H1 (cell line): ENCODE measurements at regions not wholly inside any gene's neighbourhood (a gene's known extent, or its start where the extent isn't known, plus 50 kb on each side); places are given as distances from the start of the nearest gene placed in this dataset.

Experiments used
- CEBPB ChIP-seq: IDR thresholded peaks from 2 replicates; pipeline ENCODE4 v1.6.1; 2012; ENCODE audit warnings: low read depth, low read length
- GTF2F1 ChIP-seq: IDR thresholded peaks from 2 replicates; pipeline ENCODE4 v1.6.1; 2012; ENCODE audit warnings: low read depth, low read length, improper control_type of control experiment, borderline replicate concordance
- RAD21 ChIP-seq, 2 experiments: IDR thresholded peaks in 1 of 2; conservative IDR thresholded peaks in 1 of 2; 2 replicates each; pipeline ENCODE4 v1.6.1; 2011; ENCODE audit warnings: low read depth in 2 of 2, low read length in 2 of 2, improper control_type of control experiment in 1 of 2, inconsistent platforms in 1 of 2, mild to moderate bottlenecking in 1 of 2, moderate library complexity in 1 of 2
- SIRT6 ChIP-seq: IDR thresholded peaks from one replicate; pipeline ENCODE4 v1.7.1; 2012; ENCODE audit warnings: low read length, inconsistent platforms
- TF ChIP-seq, protein P1 (sequence below): fragments of 300-600 bp; sonication (generic); IDR thresholded peaks from 2 replicates; pipeline ENCODE4 v1.7.1; 2012; ENCODE audit warnings: low read length, moderate library complexity, mild to moderate bottlenecking, inconsistent platforms; ENCODE audit not compliant: insufficient replicate concordance
- TF ChIP-seq, protein P2 (sequence below): IDR thresholded peaks from 2 replicates; pipeline ENCODE4 v1.6.1; 2012; ENCODE audit warnings: low read length, inconsistent platforms
- TF ChIP-seq, protein P3 (sequence below): IDR thresholded peaks from 2 replicates; pipeline ENCODE4 v1.6.1; 2011; ENCODE audit warnings: low read length, improper control_type of control experiment

DNA sequence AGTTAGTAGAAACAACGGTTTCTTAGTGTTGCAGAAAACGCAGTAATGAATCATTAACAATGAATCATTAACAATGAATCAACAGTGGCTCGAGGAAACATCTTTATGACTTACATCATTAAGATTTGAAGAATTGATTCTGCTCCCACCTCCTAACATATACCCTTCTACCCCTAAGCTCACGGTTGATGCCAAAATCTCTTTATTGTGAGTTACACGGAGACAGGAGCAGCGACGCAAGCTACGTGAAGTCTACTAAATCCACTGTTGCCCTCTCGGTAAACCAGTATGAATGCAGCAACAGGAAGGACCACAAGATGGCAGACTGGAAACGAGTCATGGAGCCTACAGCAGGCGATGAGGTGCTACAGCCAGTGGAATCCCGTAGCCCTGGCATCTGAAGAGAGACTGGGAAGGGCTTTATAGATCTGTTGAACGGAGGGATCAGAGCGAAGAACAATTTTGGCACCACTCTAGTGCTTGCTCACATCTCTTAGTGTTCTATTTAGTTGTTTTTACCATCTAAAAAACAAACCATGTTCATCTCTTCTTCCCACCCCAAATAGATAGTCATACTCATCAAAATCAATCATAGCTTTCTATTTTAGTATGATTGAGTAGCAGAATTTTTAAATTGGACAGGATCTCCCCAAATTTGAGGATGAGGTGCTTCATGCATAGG, 332.7 kb downstream of the DUSP6 start (continued):
- TF ChIP-seq, protein P1, sequence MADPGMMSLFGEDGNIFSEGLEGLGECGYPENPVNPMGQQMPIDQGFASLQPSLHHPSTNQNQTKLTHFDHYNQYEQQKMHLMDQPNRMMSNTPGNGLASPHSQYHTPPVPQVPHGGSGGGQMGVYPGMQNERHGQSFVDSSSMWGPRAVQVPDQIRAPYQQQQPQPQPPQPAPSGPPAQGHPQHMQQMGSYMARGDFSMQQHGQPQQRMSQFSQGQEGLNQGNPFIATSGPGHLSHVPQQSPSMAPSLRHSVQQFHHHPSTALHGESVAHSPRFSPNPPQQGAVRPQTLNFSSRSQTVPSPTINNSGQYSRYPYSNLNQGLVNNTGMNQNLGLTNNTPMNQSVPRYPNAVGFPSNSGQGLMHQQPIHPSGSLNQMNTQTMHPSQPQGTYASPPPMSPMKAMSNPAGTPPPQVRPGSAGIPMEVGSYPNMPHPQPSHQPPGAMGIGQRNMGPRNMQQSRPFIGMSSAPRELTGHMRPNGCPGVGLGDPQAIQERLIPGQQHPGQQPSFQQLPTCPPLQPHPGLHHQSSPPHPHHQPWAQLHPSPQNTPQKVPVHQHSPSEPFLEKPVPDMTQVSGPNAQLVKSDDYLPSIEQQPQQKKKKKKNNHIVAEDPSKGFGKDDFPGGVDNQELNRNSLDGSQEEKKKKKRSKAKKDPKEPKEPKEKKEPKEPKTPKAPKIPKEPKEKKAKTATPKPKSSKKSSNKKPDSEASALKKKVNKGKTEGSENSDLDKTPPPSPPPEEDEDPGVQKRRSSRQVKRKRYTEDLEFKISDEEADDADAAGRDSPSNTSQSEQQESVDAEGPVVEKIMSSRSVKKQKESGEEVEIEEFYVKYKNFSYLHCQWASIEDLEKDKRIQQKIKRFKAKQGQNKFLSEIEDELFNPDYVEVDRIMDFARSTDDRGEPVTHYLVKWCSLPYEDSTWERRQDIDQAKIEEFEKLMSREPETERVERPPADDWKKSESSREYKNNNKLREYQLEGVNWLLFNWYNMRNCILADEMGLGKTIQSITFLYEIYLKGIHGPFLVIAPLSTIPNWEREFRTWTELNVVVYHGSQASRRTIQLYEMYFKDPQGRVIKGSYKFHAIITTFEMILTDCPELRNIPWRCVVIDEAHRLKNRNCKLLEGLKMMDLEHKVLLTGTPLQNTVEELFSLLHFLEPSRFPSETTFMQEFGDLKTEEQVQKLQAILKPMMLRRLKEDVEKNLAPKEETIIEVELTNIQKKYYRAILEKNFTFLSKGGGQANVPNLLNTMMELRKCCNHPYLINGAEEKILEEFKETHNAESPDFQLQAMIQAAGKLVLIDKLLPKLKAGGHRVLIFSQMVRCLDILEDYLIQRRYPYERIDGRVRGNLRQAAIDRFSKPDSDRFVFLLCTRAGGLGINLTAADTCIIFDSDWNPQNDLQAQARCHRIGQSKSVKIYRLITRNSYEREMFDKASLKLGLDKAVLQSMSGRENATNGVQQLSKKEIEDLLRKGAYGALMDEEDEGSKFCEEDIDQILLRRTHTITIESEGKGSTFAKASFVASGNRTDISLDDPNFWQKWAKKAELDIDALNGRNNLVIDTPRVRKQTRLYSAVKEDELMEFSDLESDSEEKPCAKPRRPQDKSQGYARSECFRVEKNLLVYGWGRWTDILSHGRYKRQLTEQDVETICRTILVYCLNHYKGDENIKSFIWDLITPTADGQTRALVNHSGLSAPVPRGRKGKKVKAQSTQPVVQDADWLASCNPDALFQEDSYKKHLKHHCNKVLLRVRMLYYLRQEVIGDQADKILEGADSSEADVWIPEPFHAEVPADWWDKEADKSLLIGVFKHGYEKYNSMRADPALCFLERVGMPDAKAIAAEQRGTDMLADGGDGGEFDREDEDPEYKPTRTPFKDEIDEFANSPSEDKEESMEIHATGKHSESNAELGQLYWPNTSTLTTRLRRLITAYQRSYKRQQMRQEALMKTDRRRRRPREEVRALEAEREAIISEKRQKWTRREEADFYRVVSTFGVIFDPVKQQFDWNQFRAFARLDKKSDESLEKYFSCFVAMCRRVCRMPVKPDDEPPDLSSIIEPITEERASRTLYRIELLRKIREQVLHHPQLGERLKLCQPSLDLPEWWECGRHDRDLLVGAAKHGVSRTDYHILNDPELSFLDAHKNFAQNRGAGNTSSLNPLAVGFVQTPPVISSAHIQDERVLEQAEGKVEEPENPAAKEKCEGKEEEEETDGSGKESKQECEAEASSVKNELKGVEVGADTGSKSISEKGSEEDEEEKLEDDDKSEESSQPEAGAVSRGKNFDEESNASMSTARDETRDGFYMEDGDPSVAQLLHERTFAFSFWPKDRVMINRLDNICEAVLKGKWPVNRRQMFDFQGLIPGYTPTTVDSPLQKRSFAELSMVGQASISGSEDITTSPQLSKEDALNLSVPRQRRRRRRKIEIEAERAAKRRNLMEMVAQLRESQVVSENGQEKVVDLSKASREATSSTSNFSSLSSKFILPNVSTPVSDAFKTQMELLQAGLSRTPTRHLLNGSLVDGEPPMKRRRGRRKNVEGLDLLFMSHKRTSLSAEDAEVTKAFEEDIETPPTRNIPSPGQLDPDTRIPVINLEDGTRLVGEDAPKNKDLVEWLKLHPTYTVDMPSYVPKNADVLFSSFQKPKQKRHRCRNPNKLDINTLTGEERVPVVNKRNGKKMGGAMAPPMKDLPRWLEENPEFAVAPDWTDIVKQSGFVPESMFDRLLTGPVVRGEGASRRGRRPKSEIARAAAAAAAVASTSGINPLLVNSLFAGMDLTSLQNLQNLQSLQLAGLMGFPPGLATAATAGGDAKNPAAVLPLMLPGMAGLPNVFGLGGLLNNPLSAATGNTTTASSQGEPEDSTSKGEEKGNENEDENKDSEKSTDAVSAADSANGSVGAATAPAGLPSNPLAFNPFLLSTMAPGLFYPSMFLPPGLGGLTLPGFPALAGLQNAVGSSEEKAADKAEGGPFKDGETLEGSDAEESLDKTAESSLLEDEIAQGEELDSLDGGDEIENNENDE: no peak
- TF ChIP-seq GTF2F1: no peak
- TF ChIP-seq RAD21 (IDR thresholded peaks at IDR 0.05 in 1 of 2, conservative IDR thresholded peaks at IDR 0.05 in 1 of 2; ENCODE audit: low read depth in 2 of 2, low read length in 2 of 2): peak; percentile 98 to 99
- TF ChIP-seq SIRT6: no peak
- TF ChIP-seq CEBPB: no peak
- TF ChIP-seq, protein P2, sequence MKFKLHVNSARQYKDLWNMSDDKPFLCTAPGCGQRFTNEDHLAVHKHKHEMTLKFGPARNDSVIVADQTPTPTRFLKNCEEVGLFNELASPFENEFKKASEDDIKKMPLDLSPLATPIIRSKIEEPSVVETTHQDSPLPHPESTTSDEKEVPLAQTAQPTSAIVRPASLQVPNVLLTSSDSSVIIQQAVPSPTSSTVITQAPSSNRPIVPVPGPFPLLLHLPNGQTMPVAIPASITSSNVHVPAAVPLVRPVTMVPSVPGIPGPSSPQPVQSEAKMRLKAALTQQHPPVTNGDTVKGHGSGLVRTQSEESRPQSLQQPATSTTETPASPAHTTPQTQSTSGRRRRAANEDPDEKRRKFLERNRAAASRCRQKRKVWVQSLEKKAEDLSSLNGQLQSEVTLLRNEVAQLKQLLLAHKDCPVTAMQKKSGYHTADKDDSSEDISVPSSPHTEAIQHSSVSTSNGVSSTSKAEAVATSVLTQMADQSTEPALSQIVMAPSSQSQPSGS: no peak
- TF ChIP-seq, protein P3, sequence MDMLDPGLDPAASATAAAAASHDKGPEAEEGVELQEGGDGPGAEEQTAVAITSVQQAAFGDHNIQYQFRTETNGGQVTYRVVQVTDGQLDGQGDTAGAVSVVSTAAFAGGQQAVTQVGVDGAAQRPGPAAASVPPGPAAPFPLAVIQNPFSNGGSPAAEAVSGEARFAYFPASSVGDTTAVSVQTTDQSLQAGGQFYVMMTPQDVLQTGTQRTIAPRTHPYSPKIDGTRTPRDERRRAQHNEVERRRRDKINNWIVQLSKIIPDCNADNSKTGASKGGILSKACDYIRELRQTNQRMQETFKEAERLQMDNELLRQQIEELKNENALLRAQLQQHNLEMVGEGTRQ: no peak
